HCT116 (cell line): ENCODE measurements at regions not wholly inside any gene's neighbourhood (a gene's known extent, or its start where the extent isn't known, plus 50 kb on each side); places are given as distances from the start of the nearest gene placed in this dataset.

Source experiments
- ATAC-seq: fragments of 200-7000 bp; cut with Tn5 transposase; 2 replicates; pipeline ENCODE4 v1.9.1; 2020; ENCODE audit warnings: mild to moderate bottlenecking, moderate library complexity
- BruUV-seq: library from RNA; stranded (reverse); fragments of 400-500 nt; replicated peaks from 2 replicates; lab custom pipeline; 2021; lab: Mats Ljungman, UMichigan
- CTCF ChIA-PET: fragments of 300-600 bp; sonication (Branson Sonifier 250); formaldehyde crosslinking; loops from one replicate; lab custom pipeline; 2021; ENCODE audit warnings: antibody characterized with exemption; lab: Charles Lee
- POLR2A ChIA-PET: fragments of 300-600, 350-600 bp; sonication (Branson Sonifier 250); formaldehyde crosslinking; loops from one replicate; lab custom pipeline; 2021; ENCODE audit warnings: antibody characterized with exemption; lab: Charles Lee
- RAD21 ChIA-PET, 2 experiments: fragments of 300-600 bp; sonication (Branson Sonifier 250); formaldehyde crosslinking; loops; one replicate each; lab custom pipeline; 2023; ENCODE audit warnings: low total read pairs in 2 of 2; ENCODE audit not compliant: uncharacterized antibody in 2 of 2, unreplicated experiment in 2 of 2, low non-redundant PET in 1 of 2; lab: Charles Lee
- DNase-seq: peaks from one replicate; pipeline ENCODE4 v3.0.0-alpha.2; 2010; ENCODE audit warnings: low read depth, low spot score
- H2AFZ ChIP-seq: fragments of 200-600 bp; shearing (Covaris generic), sonication (generic); 2 replicates; pipeline ENCODE4 v1.6.1; 2017; ENCODE audit warnings: low read depth, mixed run types, mixed read lengths, antibody characterized with exemption, low read length; ENCODE audit not compliant: poor library complexity, severe bottlenecking
- H3K27ac ChIP-seq: 2 replicates; pipeline ENCODE4 v1.5.1; 2012; ENCODE audit warnings: low read depth, low read length
- H3K27me3 ChIP-seq: fragments of 200-600 bp; sonication (generic); 2 replicates; pipeline ENCODE4 v1.6.1; 2016; ENCODE audit warnings: mixed run types, low read length, mixed read lengths; ENCODE audit not compliant: insufficient read depth
- H3K36me3 ChIP-seq, 2 experiments: fragments of 200-500 bp in 1 of 2; fragments of 200-600 bp in 1 of 2; sonication (Bioruptor generic) in 1 of 2; sonication (generic) in 1 of 2; 2 replicates each; pipeline versions ENCODE4 v1.5.1 to v1.6.1; 2014 to 2016; ENCODE audit warnings: low read length in 2 of 2, inconsistent platforms in 1 of 2, mixed read lengths in 1 of 2, mixed run types in 1 of 2; ENCODE audit not compliant: insufficient read depth in 2 of 2, control insufficient read depth in 1 of 2
- H3K4me1 ChIP-seq, 2 experiments: fragments of 200-600 bp in 1 of 2; sonication (generic) in 1 of 2; 2 replicates each; pipeline versions ENCODE4 v1.5.1 to v1.6.1; 2012 to 2017; ENCODE audit warnings: low read length in 2 of 2, inconsistent platforms in 1 of 2, mild to moderate bottlenecking in 1 of 2, mixed read lengths in 1 of 2, mixed run types in 1 of 2, moderate library complexity in 1 of 2; ENCODE audit not compliant: insufficient read depth in 2 of 2, control insufficient read depth in 1 of 2
- H3K4me2 ChIP-seq: fragments of 200-600 bp; sonication (generic); 2 replicates; pipeline ENCODE4 v1.6.1; 2017; ENCODE audit warnings: mixed run types, low read length, mixed read lengths
- H3K4me3 ChIP-seq, 2 experiments: fragments of 200-600 bp in 1 of 2; sonication (generic) in 1 of 2; replicated peaks in 1 of 2; 2 replicates each; pipeline ENCODE4 v1.5.1; 2011 to 2016; ENCODE audit warnings: low read length in 2 of 2, control low read depth in 1 of 2, low read depth in 1 of 2, mild to moderate bottlenecking in 1 of 2, mixed read lengths in 1 of 2, mixed run types in 1 of 2
- H3K79me2 ChIP-seq: fragments of 200-600 bp; sonication (generic); 2 replicates; pipeline ENCODE4 v1.6.1; 2017; ENCODE audit warnings: mild to moderate bottlenecking, mixed run types, low read length, moderate library complexity, mixed read lengths; ENCODE audit not compliant: insufficient read depth
- H3K9ac ChIP-seq: fragments of 200-600 bp; sonication (generic); 2 replicates; pipeline ENCODE4 v1.6.1; 2016; ENCODE audit warnings: low read length, mixed read lengths
- H3K9me2 ChIP-seq: fragments of 200-600 bp; sonication (generic), shearing (Covaris generic); 2 replicates; pipeline ENCODE4 v1.6.1; 2017; ENCODE audit warnings: mixed run types, mild to moderate bottlenecking, moderate library complexity; ENCODE audit not compliant: insufficient read depth
- H3K9me3 ChIP-seq, 2 experiments: fragments of 200-500 bp in 1 of 2; fragments of 200-600 bp in 1 of 2; sonication (Bioruptor generic) in 1 of 2; sonication (generic) in 1 of 2; 2 replicates each; pipeline ENCODE4 v1.6.1; 2014 to 2017; ENCODE audit warnings: low read length in 2 of 2, mixed read lengths in 2 of 2, inconsistent platforms in 1 of 2, low read depth in 1 of 2, mild to moderate bottlenecking in 1 of 2, mixed run types in 1 of 2, moderate library complexity in 1 of 2; ENCODE audit not compliant: control insufficient read depth in 1 of 2, insufficient read depth in 1 of 2
- H4K20me1 ChIP-seq: fragments of 200-600 bp; sonication (generic), shearing (Covaris generic); 2 replicates; pipeline ENCODE4 v1.6.1; 2017; ENCODE audit warnings: mixed run types, mild to moderate bottlenecking, moderate library complexity; ENCODE audit not compliant: insufficient read depth
- CBX3 ChIP-seq: IDR thresholded peaks from 2 replicates; pipeline ENCODE4 v1.6.1; 2012; ENCODE audit warnings: low read depth
- CEBPB ChIP-seq: IDR thresholded peaks from 2 replicates; pipeline ENCODE4 v1.6.1; 2012; ENCODE audit warnings: low read depth
- EGR1 ChIP-seq: IDR thresholded peaks from 2 replicates; pipeline ENCODE4 v1.6.1; 2012; ENCODE audit warnings: low read depth
- ELF1 ChIP-seq: IDR thresholded peaks from 2 replicates; pipeline ENCODE4 v1.6.1; 2012; ENCODE audit warnings: low read depth, borderline replicate concordance
- EZH2 ChIP-seq: fragments of 200-600 bp; sonication (generic); IDR thresholded peaks from 2 replicates; pipeline ENCODE4 v1.6.1; 2017; ENCODE audit warnings: antibody characterized with exemption, mixed run types
- EZH2phosphoT487 ChIP-seq: fragments of 200-600 bp; IDR thresholded peaks from 2 replicates; pipeline ENCODE4 v1.6.1; 2018; ENCODE audit warnings: antibody characterized with exemption, borderline replicate concordance
- FOSL1 ChIP-seq: IDR thresholded peaks from 2 replicates; pipeline ENCODE4 v1.6.1; 2012; ENCODE audit warnings: low read depth
- JUND ChIP-seq: IDR thresholded peaks from 2 replicates; pipeline ENCODE4 v1.6.1; 2012
- POLR2A ChIP-seq: IDR thresholded peaks from 2 replicates; pipeline ENCODE4 v1.7.0; 2011; ENCODE audit warnings: borderline replicate concordance; ENCODE audit not compliant: insufficient read depth, insufficient read length; ENCODE audit errors: extremely low read depth
- POLR2AphosphoS5 ChIP-seq: IDR thresholded peaks from 2 replicates; pipeline ENCODE4 v1.6.1; 2011; ENCODE audit warnings: mild to moderate bottlenecking, low read depth, low read length, moderate library complexity
- RAD21 ChIP-seq: IDR thresholded peaks from 2 replicates; pipeline ENCODE4 v1.6.1; 2012; ENCODE audit warnings: low read depth, mild to moderate bottlenecking
- SIN3A ChIP-seq: IDR thresholded peaks from 2 replicates; pipeline ENCODE4 v1.6.1; 2012; ENCODE audit warnings: low read depth
- SP1 ChIP-seq: IDR thresholded peaks from 2 replicates; pipeline ENCODE4 v1.6.1; 2012; ENCODE audit warnings: low read depth
- TCF7L2 ChIP-seq: IDR thresholded peaks from 2 replicates; pipeline ENCODE4 v1.7.0; 2011; ENCODE audit warnings: borderline replicate concordance, inconsistent platforms; ENCODE audit not compliant: insufficient read depth, insufficient read length; ENCODE audit errors: extremely low read depth
- YY1 ChIP-seq: IDR thresholded peaks from 2 replicates; pipeline ENCODE4 v1.6.1; 2011; ENCODE audit warnings: low read length, low read depth, moderate library complexity, mild to moderate bottlenecking; ENCODE audit not compliant: insufficient replicate concordance; ENCODE audit errors: extremely low read depth
- intact Hi-C: fragments of 100-400 bp; cut with micrococcal nuclease; formaldehyde crosslinking; loops from 2 replicates; pipeline ENCODE4 v1.10.0; 2022
- TF ChIP-seq, protein P1 (sequence below), 3 experiments: fragments of 200-600 bp in 1 of 3; sonication (generic) in 1 of 3; IDR thresholded peaks in 2 of 3; conservative IDR thresholded peaks in 1 of 3; 2 replicates each; pipeline ENCODE4 v1.5.1; 2012 to 2017; ENCODE audit warnings: low read depth in 2 of 3, low read length in 2 of 3, antibody characterized with exemption in 1 of 3, borderline replicate concordance in 1 of 3, control low read depth in 1 of 3, mild to moderate bottlenecking in 1 of 3, mixed read lengths in 1 of 3, mixed run types in 1 of 3, moderate library complexity in 1 of 3; ENCODE audit not compliant: insufficient read depth in 1 of 3
- TF ChIP-seq, protein P2 (sequence below): IDR thresholded peaks from 2 replicates; pipeline ENCODE4 v1.6.1; 2011; ENCODE audit warnings: mild to moderate bottlenecking, low read length, moderate library complexity; ENCODE audit not compliant: insufficient replicate concordance; ENCODE audit errors: extremely low read depth
- TF ChIP-seq, protein P3 (sequence below): IDR thresholded peaks from 2 replicates; pipeline ENCODE4 v1.6.1; 2012
- TF ChIP-seq, protein P4 (sequence below): IDR thresholded peaks from 2 replicates; pipeline ENCODE4 v1.6.1; 2012

DNA sequence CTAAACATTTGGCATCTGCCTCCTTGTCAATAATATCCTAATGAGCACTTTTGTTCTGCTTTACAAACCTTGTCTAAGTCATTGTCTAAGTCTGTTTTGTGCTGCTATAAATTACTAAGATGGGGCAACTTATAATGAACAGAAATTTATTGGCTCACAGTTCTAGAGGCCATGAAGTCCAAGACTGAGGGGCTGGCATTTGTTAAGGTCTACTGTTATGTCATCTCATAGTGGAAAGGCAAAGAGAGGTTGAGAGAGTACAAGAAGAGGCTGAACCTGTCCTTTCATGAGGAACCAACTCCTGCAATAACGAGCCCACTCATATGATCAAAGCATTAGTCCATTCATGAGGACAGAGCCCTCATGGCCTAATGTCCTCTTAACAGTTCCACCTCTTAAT is 72.7 kb upstream of the KLF12 start:
- intact Hi-C loops: no loop called here
- Histone ChIP-seq H3K9me2 (no peaks in the 10 kb centered on the region), H3K27ac (no peak overlapping the region), H3K4me1 (no peaks in the 10 kb centered on the region), H3K36me3 (no peaks in the 10 kb centered on the region), H3K79me2 (no peaks in the 10 kb centered on the region), H2AFZ (no peak overlapping the region), H3K9ac (no peak overlapping the region), H3K27me3 (no peaks in the 10 kb centered on the region), H3K9me3 (no peaks in the 10 kb centered on the region), H3K4me2 (no peak overlapping the region), H4K20me1 (no peaks in the 10 kb centered on the region), H3K4me3 (no peak overlapping the region)
- ChIA-PET POLR2A (no interaction called here), CTCF (no interaction called here), RAD21 (no interaction called here)
- TF ChIP-seq CBX3: no peak
- TF ChIP-seq TCF7L2: no peak
- no peak for TF ChIP-seq ELF1
- no peak for TF ChIP-seq SP1
- no peak for TF ChIP-seq EGR1
- no peak for TF ChIP-seq EZH2phosphoT487
- no peak for TF ChIP-seq FOSL1
- no peak for TF ChIP-seq CEBPB
- TF ChIP-seq EZH2: no peak
- no peak for TF ChIP-seq YY1
- TF ChIP-seq JUND: no peak
- TF ChIP-seq POLR2A: no peak
- TF ChIP-seq, protein P1, sequence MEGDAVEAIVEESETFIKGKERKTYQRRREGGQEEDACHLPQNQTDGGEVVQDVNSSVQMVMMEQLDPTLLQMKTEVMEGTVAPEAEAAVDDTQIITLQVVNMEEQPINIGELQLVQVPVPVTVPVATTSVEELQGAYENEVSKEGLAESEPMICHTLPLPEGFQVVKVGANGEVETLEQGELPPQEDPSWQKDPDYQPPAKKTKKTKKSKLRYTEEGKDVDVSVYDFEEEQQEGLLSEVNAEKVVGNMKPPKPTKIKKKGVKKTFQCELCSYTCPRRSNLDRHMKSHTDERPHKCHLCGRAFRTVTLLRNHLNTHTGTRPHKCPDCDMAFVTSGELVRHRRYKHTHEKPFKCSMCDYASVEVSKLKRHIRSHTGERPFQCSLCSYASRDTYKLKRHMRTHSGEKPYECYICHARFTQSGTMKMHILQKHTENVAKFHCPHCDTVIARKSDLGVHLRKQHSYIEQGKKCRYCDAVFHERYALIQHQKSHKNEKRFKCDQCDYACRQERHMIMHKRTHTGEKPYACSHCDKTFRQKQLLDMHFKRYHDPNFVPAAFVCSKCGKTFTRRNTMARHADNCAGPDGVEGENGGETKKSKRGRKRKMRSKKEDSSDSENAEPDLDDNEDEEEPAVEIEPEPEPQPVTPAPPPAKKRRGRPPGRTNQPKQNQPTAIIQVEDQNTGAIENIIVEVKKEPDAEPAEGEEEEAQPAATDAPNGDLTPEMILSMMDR (IDR thresholded peaks at IDR 0.05 in 2 of 3, conservative IDR thresholded peaks at IDR 0.05 in 1 of 3; ENCODE audit: borderline replicate concordance in 1 of 3, insufficient read depth in 1 of 3, low read depth in 2 of 3, low read length in 2 of 3): no peak
- TF ChIP-seq, protein P2, sequence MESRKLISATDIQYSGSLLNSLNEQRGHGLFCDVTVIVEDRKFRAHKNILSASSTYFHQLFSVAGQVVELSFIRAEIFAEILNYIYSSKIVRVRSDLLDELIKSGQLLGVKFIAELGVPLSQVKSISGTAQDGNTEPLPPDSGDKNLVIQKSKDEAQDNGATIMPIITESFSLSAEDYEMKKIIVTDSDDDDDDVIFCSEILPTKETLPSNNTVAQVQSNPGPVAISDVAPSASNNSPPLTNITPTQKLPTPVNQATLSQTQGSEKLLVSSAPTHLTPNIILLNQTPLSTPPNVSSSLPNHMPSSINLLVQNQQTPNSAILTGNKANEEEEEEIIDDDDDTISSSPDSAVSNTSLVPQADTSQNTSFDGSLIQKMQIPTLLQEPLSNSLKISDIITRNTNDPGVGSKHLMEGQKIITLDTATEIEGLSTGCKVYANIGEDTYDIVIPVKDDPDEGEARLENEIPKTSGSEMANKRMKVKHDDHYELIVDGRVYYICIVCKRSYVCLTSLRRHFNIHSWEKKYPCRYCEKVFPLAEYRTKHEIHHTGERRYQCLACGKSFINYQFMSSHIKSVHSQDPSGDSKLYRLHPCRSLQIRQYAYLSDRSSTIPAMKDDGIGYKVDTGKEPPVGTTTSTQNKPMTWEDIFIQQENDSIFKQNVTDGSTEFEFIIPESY: no peak
- TF ChIP-seq, protein P3, sequence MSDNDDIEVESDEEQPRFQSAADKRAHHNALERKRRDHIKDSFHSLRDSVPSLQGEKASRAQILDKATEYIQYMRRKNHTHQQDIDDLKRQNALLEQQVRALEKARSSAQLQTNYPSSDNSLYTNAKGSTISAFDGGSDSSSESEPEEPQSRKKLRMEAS: no peak
- TF ChIP-seq SIN3A: no peak
- no peak for TF ChIP-seq POLR2AphosphoS5
- TF ChIP-seq, protein P4, sequence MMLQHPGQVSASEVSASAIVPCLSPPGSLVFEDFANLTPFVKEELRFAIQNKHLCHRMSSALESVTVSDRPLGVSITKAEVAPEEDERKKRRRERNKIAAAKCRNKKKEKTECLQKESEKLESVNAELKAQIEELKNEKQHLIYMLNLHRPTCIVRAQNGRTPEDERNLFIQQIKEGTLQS: no peak
- no peak for TF ChIP-seq RAD21
- no TSS peak for BruUV-seq
- ATAC-seq: no peak
- DNase-seq: no peak
